Fibroblast of lung (primary cell): ENCODE measurements at regions not wholly inside any gene's neighbourhood (a gene's known extent, or its start where the extent isn't known, plus 50 kb on each side); places are given as distances from the start of the nearest gene placed in this dataset.

ENCODE experiments used
- DNase-seq, 2 donors: peaks; one replicate each; pipeline versions ENCODE4 v3.0.0 to v3.0.0-alpha.2; 2010; ENCODE audit warnings: low read depth in 2 of 2
- H2AFZ ChIP-seq: 2 replicates; pipeline ENCODE4 v1.5.1; 2012; ENCODE audit warnings: low read length, control low read depth, inconsistent platforms
- H3K27ac ChIP-seq: 2 replicates; pipeline ENCODE4 v1.5.1; 2011; ENCODE audit warnings: low read length, control low read depth; ENCODE audit not compliant: insufficient read depth
- H3K27me3 ChIP-seq: 2 replicates; pipeline ENCODE4 v1.5.1; 2011; ENCODE audit warnings: mild to moderate bottlenecking, low read length; ENCODE audit not compliant: control insufficient read depth, insufficient read depth
- H3K36me3 ChIP-seq: 2 replicates; pipeline ENCODE4 v1.5.1; 2011; ENCODE audit warnings: low read length; ENCODE audit not compliant: control insufficient read depth, insufficient read depth
- H3K4me1 ChIP-seq: 2 replicates; pipeline ENCODE4 v1.5.1; 2011; ENCODE audit warnings: low read length; ENCODE audit not compliant: control insufficient read depth, insufficient read depth; ENCODE audit errors: extremely low read depth
- H3K4me2 ChIP-seq: 2 replicates; pipeline ENCODE4 v1.5.1; 2011; ENCODE audit warnings: low read length, control low read depth; ENCODE audit not compliant: insufficient read depth; ENCODE audit errors: extremely low read depth
- H3K4me3 ChIP-seq, 4 experiments: fragments of 200-600 bp in 1 of 4; sonication (generic) in 1 of 4; replicated peaks in 1 of 4; 2 replicates each; pipeline ENCODE4 v1.5.1; 2011 to 2016; ENCODE audit warnings: low read length in 4 of 4, low read depth in 3 of 4, mild to moderate bottlenecking in 3 of 4, control low read depth in 2 of 4, inconsistent platforms in 1 of 4, mixed read lengths in 1 of 4; ENCODE audit not compliant: insufficient read depth in 1 of 4; ENCODE audit errors: control extremely low read depth in 1 of 4
- H3K79me2 ChIP-seq: 2 replicates; pipeline ENCODE4 v1.5.1; 2012; ENCODE audit warnings: mild to moderate bottlenecking, low read length, inconsistent platforms; ENCODE audit not compliant: control insufficient read depth, insufficient read depth
- H3K9ac ChIP-seq: 2 replicates; pipeline ENCODE4 v1.5.1; 2011; ENCODE audit warnings: mild to moderate bottlenecking, low read length, control low read depth; ENCODE audit not compliant: insufficient read depth
- H3K9me3 ChIP-seq: 2 replicates; pipeline ENCODE4 v1.5.1; 2012; ENCODE audit warnings: low read depth, low read length; ENCODE audit not compliant: control insufficient read depth, insufficient read depth
- H4K20me1 ChIP-seq: 2 replicates; pipeline ENCODE4 v1.5.1; 2011; ENCODE audit warnings: low read length; ENCODE audit not compliant: control insufficient read depth, insufficient read depth; ENCODE audit errors: extremely low read depth
- EZH2 ChIP-seq: IDR thresholded peaks from 2 replicates; pipeline ENCODE4 v1.5.1; 2012; ENCODE audit warnings: low read length, control low read depth, mild to moderate bottlenecking; ENCODE audit errors: missing control alignments
- TF ChIP-seq, protein P1 (sequence below), 2 donors: IDR thresholded peaks in 1 of 2; conservative IDR thresholded peaks in 1 of 2; 1 replicate in 1 of 2; 2 replicates in 1 of 2; pipeline ENCODE4 v1.5.1; 2011 to 2012; ENCODE audit warnings: low read length in 2 of 2, control low read depth in 1 of 2, inconsistent platforms in 1 of 2, low read depth in 1 of 2, mild to moderate bottlenecking in 1 of 2

DNA sequence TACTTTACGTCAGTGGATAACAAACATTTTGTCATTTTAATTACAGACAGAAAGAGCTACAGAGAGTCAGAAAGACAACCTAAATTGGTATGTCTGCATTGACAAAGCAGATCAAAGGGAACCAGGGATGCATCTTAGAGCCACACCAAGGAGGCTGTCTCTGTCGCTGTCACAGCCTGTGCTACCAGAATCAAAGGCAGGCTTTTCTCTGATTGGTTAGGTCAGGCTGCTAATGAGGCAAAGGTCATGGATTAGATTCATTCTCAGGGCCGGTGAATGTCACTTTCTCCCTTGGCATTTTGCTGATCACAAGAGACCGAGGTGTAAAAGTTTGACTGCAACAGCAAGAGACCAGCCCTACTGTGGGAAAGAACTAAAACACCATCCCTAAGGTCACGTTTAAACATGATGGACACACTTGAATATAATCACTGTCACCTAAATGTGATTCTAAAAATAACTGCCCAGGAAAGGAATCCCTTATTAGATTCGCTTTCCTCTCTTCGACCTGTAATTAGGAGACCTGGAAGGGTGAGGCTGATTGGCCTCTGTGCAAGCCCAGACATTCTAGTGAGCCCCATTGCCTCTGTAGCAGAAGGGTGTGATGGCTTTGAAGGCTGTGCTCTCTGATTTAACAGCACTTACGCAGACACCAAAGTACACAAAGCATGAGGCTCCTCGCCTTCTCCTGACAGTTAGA lies 314.4 kb upstream of the NBEA start:
- no peak overlapping the region for H3K4me2 ChIP-seq
- H4K20me1 ChIP-seq = no peaks in the 10 kb centered on the region
- H3K27ac ChIP-seq = no peak overlapping the region
- DNase-seq = no peak
- TF ChIP-seq EZH2 = no peak
- TF ChIP-seq, protein P1, sequence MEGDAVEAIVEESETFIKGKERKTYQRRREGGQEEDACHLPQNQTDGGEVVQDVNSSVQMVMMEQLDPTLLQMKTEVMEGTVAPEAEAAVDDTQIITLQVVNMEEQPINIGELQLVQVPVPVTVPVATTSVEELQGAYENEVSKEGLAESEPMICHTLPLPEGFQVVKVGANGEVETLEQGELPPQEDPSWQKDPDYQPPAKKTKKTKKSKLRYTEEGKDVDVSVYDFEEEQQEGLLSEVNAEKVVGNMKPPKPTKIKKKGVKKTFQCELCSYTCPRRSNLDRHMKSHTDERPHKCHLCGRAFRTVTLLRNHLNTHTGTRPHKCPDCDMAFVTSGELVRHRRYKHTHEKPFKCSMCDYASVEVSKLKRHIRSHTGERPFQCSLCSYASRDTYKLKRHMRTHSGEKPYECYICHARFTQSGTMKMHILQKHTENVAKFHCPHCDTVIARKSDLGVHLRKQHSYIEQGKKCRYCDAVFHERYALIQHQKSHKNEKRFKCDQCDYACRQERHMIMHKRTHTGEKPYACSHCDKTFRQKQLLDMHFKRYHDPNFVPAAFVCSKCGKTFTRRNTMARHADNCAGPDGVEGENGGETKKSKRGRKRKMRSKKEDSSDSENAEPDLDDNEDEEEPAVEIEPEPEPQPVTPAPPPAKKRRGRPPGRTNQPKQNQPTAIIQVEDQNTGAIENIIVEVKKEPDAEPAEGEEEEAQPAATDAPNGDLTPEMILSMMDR (conservative IDR thresholded peaks at IDR 0.05 in 1 of 2, IDR thresholded peaks at IDR 0.05 in 1 of 2; ENCODE audit: low read depth in 1 of 2, low read length in 2 of 2) = no peak
- H3K79me2 ChIP-seq = no peaks in the 10 kb centered on the region
- no peaks in the 10 kb centered on the region for H3K4me1 ChIP-seq
- no peak overlapping the region for H3K4me3 ChIP-seq
- no peaks in the 10 kb centered on the region for H3K36me3 ChIP-seq
- no peaks in the 10 kb centered on the region for H3K27me3 ChIP-seq
- no peak overlapping the region for H3K9ac ChIP-seq
- H2AFZ ChIP-seq = no peak overlapping the region
- no peaks in the 10 kb centered on the region for H3K9me3 ChIP-seq

DNA sequence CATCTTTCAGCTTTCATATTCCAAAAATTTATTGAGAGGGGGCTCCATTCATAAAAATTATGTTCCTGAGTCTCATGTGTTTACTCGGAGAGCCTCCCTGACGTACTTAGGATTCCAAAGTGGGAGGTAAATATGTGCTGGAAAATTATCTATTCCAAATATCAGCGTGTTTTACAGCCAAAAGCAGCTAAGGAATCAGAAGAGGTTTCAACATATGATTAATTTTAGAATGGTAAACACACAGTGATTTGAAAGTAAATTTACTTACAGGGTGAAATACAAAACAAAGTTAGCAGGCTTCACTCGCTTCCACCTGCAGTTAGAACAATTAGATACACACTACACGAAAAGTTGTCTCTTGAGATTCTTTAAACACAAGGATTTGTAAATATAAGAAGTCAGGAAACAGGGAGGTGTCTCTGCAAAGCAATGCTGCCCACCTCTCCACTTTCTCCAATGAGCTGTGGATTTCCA lies 313.8 kb upstream of the NBEA start:
- TF ChIP-seq EZH2 = no peak
- TF ChIP-seq, protein P1 (conservative IDR thresholded peaks at IDR 0.05 in 1 of 2, IDR thresholded peaks at IDR 0.05 in 1 of 2; ENCODE audit: low read depth in 1 of 2, low read length in 2 of 2) = no peak
- Histone ChIP-seq H3K4me1 (no peaks in the 10 kb centered on the region), H3K4me3 (no peak overlapping the region), H3K79me2 (no peaks in the 10 kb centered on the region), H3K4me2 (no peak overlapping the region), H2AFZ (no peak overlapping the region), H3K9ac (no peak overlapping the region), H3K36me3 (no peaks in the 10 kb centered on the region), H3K9me3 (no peaks in the 10 kb centered on the region), H3K27ac (no peak overlapping the region), H3K27me3 (no peaks in the 10 kb centered on the region), H4K20me1 (no peaks in the 10 kb centered on the region)
- no peak for DNase-seq

DNA sequence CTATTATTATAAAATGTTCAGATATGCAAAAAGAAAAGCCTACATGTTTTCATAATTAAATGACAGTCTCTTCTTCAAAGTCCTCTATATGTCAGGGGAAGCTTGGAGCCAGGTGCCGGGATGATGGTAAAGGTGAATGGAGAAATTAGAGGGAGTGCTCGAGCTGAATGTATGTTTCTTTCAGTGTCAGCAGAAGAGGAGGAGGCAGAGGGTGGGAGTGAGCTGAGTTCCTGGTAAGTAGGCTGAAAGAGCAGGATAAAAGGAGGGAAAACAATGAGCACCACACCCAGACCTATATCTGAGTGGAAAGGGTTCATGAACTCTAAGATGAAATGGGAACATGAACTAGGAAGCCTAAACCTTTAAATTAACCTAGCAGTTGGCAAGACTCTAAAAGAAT lies 307.6 kb upstream of the NBEA start:
- H3K9ac ChIP-seq = no peak overlapping the region
- H3K4me1 ChIP-seq = no peaks in the 10 kb centered on the region
- H3K4me2 ChIP-seq = no peak overlapping the region
- H3K79me2 ChIP-seq = no peaks in the 10 kb centered on the region
- DNase-seq = no peak
- H2AFZ ChIP-seq = no peak overlapping the region
- no peak overlapping the region for H3K27ac ChIP-seq
- no peaks in the 10 kb centered on the region for H4K20me1 ChIP-seq
- no peaks in the 10 kb centered on the region for H3K9me3 ChIP-seq
- H3K4me3 ChIP-seq = no peak overlapping the region
- H3K27me3 ChIP-seq = no peaks in the 10 kb centered on the region
- no peaks in the 10 kb centered on the region for H3K36me3 ChIP-seq
- no peak for TF ChIP-seq EZH2
- TF ChIP-seq, protein P1 (conservative IDR thresholded peaks at IDR 0.05 in 1 of 2, IDR thresholded peaks at IDR 0.05 in 1 of 2; ENCODE audit: low read depth in 1 of 2, low read length in 2 of 2) = no peak
